HK-2 (cell line): ENCODE measurements at regions not wholly inside any gene's neighbourhood (a gene's known extent, or its start where the extent isn't known, plus 50 kb on each side); places are given as distances from the start of the nearest gene placed in this dataset.

ENCODE experiments used
- DNase-seq: peaks from one replicate; pipeline ENCODE4 v3.0.0-alpha.2; 2018; ENCODE audit not compliant: unreplicated experiment

GRCh38 chr17:33404070-33404819, 111.2 kb upstream of the ASIC2 start:
- DNase-seq, result no peak

- DNase-seq, result no peak
Measured at GRCh38 chr17:33416131-33416530, 123.0 kb upstream of the ASIC2 start.

GRCh38 chr17:33421933-33422332, 128.8 kb upstream of the ASIC2 start:
- DNase-seq, result no peak

- DNase-seq, result no peak
Measured at GRCh38 chr17:33433581-33433980, 140.5 kb upstream of the ASIC2 start.

GRCh38 chr17:33434841-33435240, 141.7 kb upstream of the ASIC2 start:
- no peak for DNase-seq

- DNase-seq, result no peak
Measured at GRCh38 chr17:33435721-33436301, 142.7 kb upstream of the ASIC2 start.

- DNase-seq, result no peak
Measured at GRCh38 chr17:33436321-33436720, 143.2 kb upstream of the ASIC2 start.

- DNase-seq, result no peak
Measured at GRCh38 chr17:33438139-33438538, 145.0 kb upstream of the ASIC2 start.

- DNase-seq, result no peak
Measured at GRCh38 chr17:33438578-33438977, 145.5 kb upstream of the ASIC2 start.

- DNase-seq, result no peak
Measured at GRCh38 chr17:33442320-33442719, 149.2 kb upstream of the ASIC2 start.

GRCh38 chr17:33444731-33445130, 151.6 kb upstream of the ASIC2 start:
- no peak for DNase-seq

GRCh38 chr17:33447090-33447489, 154.0 kb upstream of the ASIC2 start:
- DNase-seq, result no peak

- no peak for DNase-seq
Measured at GRCh38 chr17:33451221-33451620, 158.1 kb upstream of the ASIC2 start.

GRCh38 chr17:33457477-33457876, 164.4 kb upstream of the ASIC2 start:
- DNase-seq, result no peak

- no peak for DNase-seq
Measured at GRCh38 chr17:33459078-33459940, 166.2 kb upstream of the ASIC2 start.

GRCh38 chr17:33460781-33461450, 167.8 kb upstream of the ASIC2 start:
- DNase-seq, result no peak

- no peak for DNase-seq
Measured at GRCh38 chr17:33463887-33464286, 170.8 kb upstream of the ASIC2 start.

- DNase-seq, result no peak
Measured at GRCh38 chr17:33464669-33465280, 171.7 kb upstream of the ASIC2 start.

- no peak for DNase-seq
Measured at GRCh38 chr17:33469421-33469820, 176.3 kb upstream of the ASIC2 start.

GRCh38 chr17:33469911-33470310, 176.8 kb upstream of the ASIC2 start:
- DNase-seq, result peak; percentile 5

GRCh38 chr17:33473061-33473460, 180.0 kb upstream of the ASIC2 start:
- DNase-seq, result no peak

- DNase-seq, result no peak
Measured at GRCh38 chr17:33474789-33475188, 181.7 kb upstream of the ASIC2 start.
